ENCODE measurements at regions not wholly inside any gene's neighbourhood (a gene's known extent, or its start where the extent isn't known, plus 50 kb on each side); places are given as distances from the start of the nearest gene placed in this dataset.

DNA sequence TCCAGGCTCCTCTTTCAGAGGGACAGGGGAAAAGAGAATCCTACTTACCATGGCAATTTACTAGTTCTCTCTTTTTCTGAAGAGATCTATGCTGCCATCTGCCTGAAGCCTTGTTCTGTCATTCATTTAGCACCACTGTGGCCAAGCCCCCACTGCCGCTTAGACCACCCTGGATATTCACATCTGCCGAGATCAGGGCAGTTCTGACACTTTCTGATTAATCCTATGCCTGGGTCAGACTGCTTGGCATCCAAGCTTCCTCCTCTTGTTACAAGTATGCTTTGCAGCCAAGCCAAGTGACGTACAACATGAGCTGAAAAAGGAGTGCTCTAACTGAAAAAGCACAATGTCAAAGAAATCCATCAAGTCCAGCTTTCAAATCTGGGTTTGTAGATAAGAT, 332.6 kb downstream of the SUCLG1 start:
- TF ChIP-seq, protein P1, sequence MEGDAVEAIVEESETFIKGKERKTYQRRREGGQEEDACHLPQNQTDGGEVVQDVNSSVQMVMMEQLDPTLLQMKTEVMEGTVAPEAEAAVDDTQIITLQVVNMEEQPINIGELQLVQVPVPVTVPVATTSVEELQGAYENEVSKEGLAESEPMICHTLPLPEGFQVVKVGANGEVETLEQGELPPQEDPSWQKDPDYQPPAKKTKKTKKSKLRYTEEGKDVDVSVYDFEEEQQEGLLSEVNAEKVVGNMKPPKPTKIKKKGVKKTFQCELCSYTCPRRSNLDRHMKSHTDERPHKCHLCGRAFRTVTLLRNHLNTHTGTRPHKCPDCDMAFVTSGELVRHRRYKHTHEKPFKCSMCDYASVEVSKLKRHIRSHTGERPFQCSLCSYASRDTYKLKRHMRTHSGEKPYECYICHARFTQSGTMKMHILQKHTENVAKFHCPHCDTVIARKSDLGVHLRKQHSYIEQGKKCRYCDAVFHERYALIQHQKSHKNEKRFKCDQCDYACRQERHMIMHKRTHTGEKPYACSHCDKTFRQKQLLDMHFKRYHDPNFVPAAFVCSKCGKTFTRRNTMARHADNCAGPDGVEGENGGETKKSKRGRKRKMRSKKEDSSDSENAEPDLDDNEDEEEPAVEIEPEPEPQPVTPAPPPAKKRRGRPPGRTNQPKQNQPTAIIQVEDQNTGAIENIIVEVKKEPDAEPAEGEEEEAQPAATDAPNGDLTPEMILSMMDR (IDR thresholded peaks at IDR 0.05): no peak
- TF ChIP-seq ZFX (IDR thresholded peaks at IDR 0.05; ENCODE audit: borderline replicate concordance): no peak

All from 22Rv1 (cell line).